Body of pancreas (tissue), 4 donors: ENCODE measurements at regions not wholly inside any gene's neighbourhood (a gene's known extent, or its start where the extent isn't known, plus 50 kb on each side); places are given as distances from the start of the nearest gene placed in this dataset.

Source experiments
- CTCF ChIP-seq, 7 experiments: fragments of 450-650 bp in 4 of 7; fragments of 200-600 bp in 3 of 7; sonication (generic) in 3 of 7; IDR thresholded peaks; one replicate each; pipeline ENCODE4 v1.5.1; 2016 to 2019; ENCODE audit warnings: antibody characterized with exemption in 7 of 7
- POLR2A ChIP-seq, 3 donors: fragments of 450-650 bp; IDR thresholded peaks; one replicate each; pipeline ENCODE4 v1.6.1; 2016; ENCODE audit warnings: antibody characterized with exemption in 3 of 3, mild to moderate bottlenecking in 2 of 3

DNA sequence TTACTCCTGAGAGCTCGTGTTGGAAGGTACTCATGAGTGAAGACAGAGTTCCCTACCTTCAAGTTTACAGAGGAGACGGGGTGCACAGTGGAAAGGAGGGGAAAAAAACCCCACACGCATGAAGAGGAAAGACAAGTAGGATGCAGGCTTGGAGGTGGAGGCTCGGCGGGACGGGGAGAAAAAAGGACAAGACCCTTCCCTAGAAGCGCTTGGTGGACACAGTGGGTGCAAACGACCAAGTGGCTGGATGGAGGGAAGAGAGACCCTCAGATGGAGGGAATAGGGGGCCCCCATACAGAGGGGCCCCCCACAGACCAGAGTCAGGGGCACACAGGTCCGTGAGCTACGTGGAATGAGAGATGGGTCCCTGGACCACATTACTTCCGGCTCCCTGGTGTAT lies 380.1 kb downstream of the SHANK2 start:
- no peak for TF ChIP-seq CTCF (IDR thresholded peaks at IDR 0.05)
- TF ChIP-seq POLR2A (IDR thresholded peaks at IDR 0.05), result no peak
